Neuronal stem cell (in vitro differentiated cells): ENCODE measurements at regions not wholly inside any gene's neighbourhood (a gene's known extent, or its start where the extent isn't known, plus 50 kb on each side); places are given as distances from the start of the nearest gene placed in this dataset.

ENCODE experiments used
- DNase-seq: peaks from one replicate; pipeline ENCODE4 v3.0.0-alpha.2; 2013; ENCODE audit warnings: low spot score
- H2AFZ ChIP-seq: one replicate; pipeline ENCODE4 v1.6.1; 2013; ENCODE audit warnings: mild to moderate bottlenecking, low read length, inconsistent platforms
- H2AK5ac ChIP-seq: 2 replicates; pipeline ENCODE4 v1.6.1; 2013; ENCODE audit warnings: low read depth, mild to moderate bottlenecking, inconsistent platforms, low read length, moderate library complexity, mixed read lengths
- H2BK120ac ChIP-seq: 2 replicates; pipeline ENCODE4 v1.6.1; 2013; ENCODE audit warnings: low read depth, mild to moderate bottlenecking, inconsistent platforms, low read length, moderate library complexity, mixed read lengths
- H2BK12ac ChIP-seq: one replicate; pipeline ENCODE4 v1.6.1; 2013; ENCODE audit warnings: low read length, inconsistent platforms
- H2BK15ac ChIP-seq: 2 replicates; pipeline ENCODE4 v1.6.1; 2013; ENCODE audit warnings: mild to moderate bottlenecking, low read length, inconsistent platforms, mixed read lengths
- H2BK5ac ChIP-seq: one replicate; pipeline ENCODE4 v1.6.1; 2013; ENCODE audit warnings: inconsistent platforms, mild to moderate bottlenecking, low read length, moderate library complexity
- H3K14ac ChIP-seq: one replicate; pipeline ENCODE4 v1.6.1; 2013; ENCODE audit warnings: low read length, inconsistent platforms
- H3K18ac ChIP-seq: 2 replicates; pipeline ENCODE4 v1.6.1; 2013; ENCODE audit warnings: low read length, inconsistent platforms
- H3K23ac ChIP-seq: 2 replicates; pipeline ENCODE4 v1.6.1; 2013; ENCODE audit warnings: low read depth, mild to moderate bottlenecking, mixed read lengths, low read length, inconsistent platforms; ENCODE audit not compliant: poor library complexity
- H3K27ac ChIP-seq: replicated peaks from 3 replicates; pipeline ENCODE4 v1.5.1; 2013; ENCODE audit warnings: low read length, inconsistent platforms
- H3K27me3 ChIP-seq, 3 experiments: 2 replicates each; pipeline ENCODE4 v1.6.1; 2013; ENCODE audit warnings: low read length in 3 of 3, mild to moderate bottlenecking in 2 of 3, inconsistent platforms in 1 of 3, low read depth in 1 of 3, mixed read lengths in 1 of 3, moderate library complexity in 1 of 3; ENCODE audit not compliant: control insufficient read depth in 3 of 3, insufficient read depth in 3 of 3
- H3K36me3 ChIP-seq, 2 donors: replicated peaks in 1 of 2; 2 replicates each; pipeline ENCODE4 v1.6.1; 2013; ENCODE audit warnings: low read length in 2 of 2; ENCODE audit not compliant: control insufficient read depth in 2 of 2, insufficient read depth in 2 of 2
- H3K4ac ChIP-seq: 2 replicates; pipeline ENCODE4 v1.6.1; 2013; ENCODE audit warnings: inconsistent platforms, mild to moderate bottlenecking, low read length, moderate library complexity
- H3K4me1 ChIP-seq, 2 donors: 1 replicate in 1 of 2; 2 replicates in 1 of 2; pipeline ENCODE4 v1.6.1; 2013; ENCODE audit warnings: low read length in 2 of 2, low read depth in 1 of 2; ENCODE audit not compliant: control insufficient read depth in 2 of 2, insufficient read depth in 1 of 2
- H3K4me2 ChIP-seq: one replicate; pipeline ENCODE4 v1.6.1; 2013; ENCODE audit warnings: mild to moderate bottlenecking, low read length, inconsistent platforms; ENCODE audit not compliant: insufficient read depth, poor library complexity, severe bottlenecking
- H3K4me3 ChIP-seq, 2 donors: 2 replicates each; pipeline ENCODE4 v1.5.1; 2013; ENCODE audit warnings: low read length in 2 of 2, mild to moderate bottlenecking in 2 of 2, inconsistent platforms in 1 of 2, moderate library complexity in 1 of 2
- H3K79me1 ChIP-seq: one replicate; pipeline ENCODE4 v1.6.1; 2013; ENCODE audit warnings: low read depth, mild to moderate bottlenecking, inconsistent platforms, low read length, moderate library complexity
- H3K9ac ChIP-seq: one replicate; pipeline ENCODE4 v1.6.1; 2013; ENCODE audit warnings: mild to moderate bottlenecking, low read depth, low read length, inconsistent platforms; ENCODE audit not compliant: poor library complexity
- H3K9me3 ChIP-seq, 2 donors: replicated peaks in 1 of 2; 2 replicates each; pipeline versions ENCODE3 to v1.6.1; 2013; ENCODE audit warnings: low read length in 2 of 2, mild to moderate bottlenecking in 2 of 2, inconsistent platforms in 1 of 2, low read depth in 1 of 2, mixed read lengths in 1 of 2, moderate library complexity in 1 of 2; ENCODE audit not compliant: control insufficient read depth in 2 of 2, insufficient read depth in 1 of 2
- H4K8ac ChIP-seq: one replicate; pipeline ENCODE4 v1.6.1; 2013; ENCODE audit warnings: low read depth, mild to moderate bottlenecking, inconsistent platforms, low read length, moderate library complexity
- H4K91ac ChIP-seq: one replicate; pipeline ENCODE4 v1.6.1; 2013; ENCODE audit warnings: low read length, low read depth, mild to moderate bottlenecking, inconsistent platforms; ENCODE audit not compliant: poor library complexity
- WGBS, 2 donors: extraction: QIAGEN DNeasy Blood & Tissue Kit; methylation state at CpG; one replicate each; pipeline ENCODE4 v1.1.7; 2013; ENCODE audit warnings: missing lambda C conversion rate in 2 of 2, mixed read lengths in 1 of 2; ENCODE audit not compliant: insufficient read length in 2 of 2, insufficient replicate concordance in 1 of 2; ENCODE audit errors: extremely low coverage in 2 of 2; 5-methylcytosine and 5-hydroxymethylcytosine counted together

DNA sequence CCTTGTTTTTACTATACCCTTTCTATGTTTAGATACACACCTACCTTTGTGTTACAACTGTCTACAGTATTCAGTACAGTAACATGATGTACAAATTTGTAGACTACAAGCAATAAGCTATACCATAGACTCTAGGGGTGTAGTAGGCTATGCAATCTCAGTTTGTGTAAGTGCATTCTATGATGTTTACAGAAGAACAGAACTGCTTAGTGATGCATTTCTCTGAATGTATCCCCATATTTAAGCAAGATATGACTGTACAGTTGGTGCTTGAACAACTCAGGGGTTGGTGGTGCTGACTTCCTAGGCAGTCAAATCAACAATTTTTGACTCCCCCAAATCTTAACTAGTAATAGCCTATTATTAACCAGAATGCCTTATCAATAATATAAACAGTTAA, 467.1 kb upstream of the TGFBR2 start:
- Histone ChIP-seq H3K4me3 (no peak overlapping the region), H3K9me3 (peaks cover 0 to 11% of the 10 kb centered on the region in 2 donors), H2AK5ac (no peak overlapping the region), H2BK120ac (no peak overlapping the region), H3K14ac (no peak overlapping the region), H3K18ac (no peak overlapping the region), H3K4me2 (no peak overlapping the region), H2BK5ac (no peak overlapping the region), H2BK12ac (no peak overlapping the region), H2BK15ac (no peak overlapping the region), H3K27ac (no peak overlapping the region), H4K8ac (no peak overlapping the region), H3K23ac (no peak overlapping the region), H3K36me3 (no peaks in the 10 kb centered on the region), H4K91ac (no peak overlapping the region), H3K9ac (no peak overlapping the region), H3K79me1 (no peaks in the 10 kb centered on the region), H3K27me3 (no peaks in the 10 kb centered on the region), H2AFZ (no peak overlapping the region), H3K4me1 (no peaks in the 10 kb centered on the region), H3K4ac (no peak overlapping the region)
- DNase-seq, result no peak

DNA sequence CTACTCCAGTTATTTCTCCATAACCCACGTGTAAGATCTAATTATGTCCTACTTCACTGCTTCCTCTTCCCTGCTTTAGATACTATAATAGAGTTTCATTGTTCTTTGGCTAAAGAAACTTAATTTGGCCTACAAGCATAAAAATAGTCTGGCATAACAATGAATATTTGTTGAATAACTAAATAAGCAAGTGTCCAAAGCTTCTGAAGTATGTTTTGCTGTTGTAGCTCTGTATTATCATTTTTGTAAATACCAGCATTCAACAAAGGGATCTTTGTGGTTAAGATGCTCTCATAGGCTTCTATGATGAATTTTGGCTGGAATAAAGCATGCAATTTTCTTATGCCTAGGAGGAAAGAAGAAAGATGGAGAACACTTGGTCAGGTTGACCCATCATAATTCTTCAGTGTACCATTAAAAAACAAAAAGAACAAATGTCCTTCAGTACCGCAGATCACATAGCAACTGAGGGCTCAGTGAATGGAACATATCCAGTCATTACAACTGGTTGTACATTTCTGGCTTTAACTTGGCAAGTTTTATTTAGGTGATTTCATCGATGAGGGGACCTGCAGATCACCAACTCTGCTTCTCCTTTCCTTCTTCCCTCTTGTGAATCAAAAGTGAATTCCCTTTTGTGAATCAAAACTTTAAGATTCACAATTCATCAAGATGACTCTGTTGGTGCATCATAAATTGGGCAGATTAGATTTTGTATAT, 465.9 kb upstream of the TGFBR2 start:
- Histone ChIP-seq H3K4me2 (no peak overlapping the region), H3K4me1 (no peaks in the 10 kb centered on the region), H2AK5ac (no peak overlapping the region), H3K23ac (no peak overlapping the region), H3K9ac (no peak overlapping the region), H2BK120ac (no peak overlapping the region), H3K4ac (no peak overlapping the region), H3K18ac (no peak overlapping the region), H3K27ac (no peak overlapping the region), H2BK15ac (no peak overlapping the region), H3K79me1 (no peaks in the 10 kb centered on the region), H4K91ac (no peak overlapping the region), H2BK12ac (no peak overlapping the region), H3K4me3 (no peak overlapping the region), H3K14ac (no peak overlapping the region), H2BK5ac (no peak overlapping the region), H3K27me3 (no peaks in the 10 kb centered on the region), H3K36me3 (no peaks in the 10 kb centered on the region), H4K8ac (no peak overlapping the region), H2AFZ (no peak overlapping the region), H3K9me3 (peaks cover 0 to 11% of the 10 kb centered on the region in 2 donors)
- no CpG with 5 or more reads among the region's 3 CpGs for WGBS, 2 donors
- DNase-seq, result no peak

GRCh38 chr3:30141178-30141581, 465.2 kb upstream of the TGFBR2 start:
- Histone ChIP-seq H2BK120ac (no peak overlapping the region), H2BK5ac (no peak overlapping the region), H3K4me1 (no peaks in the 10 kb centered on the region), H3K23ac (no peak overlapping the region), H2BK12ac (no peak overlapping the region), H3K4me3 (no peak overlapping the region), H3K4me2 (no peak overlapping the region), H2AK5ac (no peak overlapping the region), H3K79me1 (no peaks in the 10 kb centered on the region), H3K27me3 (no peaks in the 10 kb centered on the region), H3K9me3 (peaks cover 0 to 8% of the 10 kb centered on the region in 2 donors), H3K27ac (no peak overlapping the region), H4K91ac (no peak overlapping the region), H3K9ac (no peak overlapping the region), H3K36me3 (no peaks in the 10 kb centered on the region), H3K4ac (no peak overlapping the region), H2BK15ac (no peak overlapping the region), H2AFZ (no peak overlapping the region), H3K18ac (no peak overlapping the region), H4K8ac (no peak overlapping the region), H3K14ac (no peak overlapping the region)
- WGBS, 2 donors, result no CpG with 5 or more reads among the region's 2 CpGs
- DNase-seq, result no peak

DNA sequence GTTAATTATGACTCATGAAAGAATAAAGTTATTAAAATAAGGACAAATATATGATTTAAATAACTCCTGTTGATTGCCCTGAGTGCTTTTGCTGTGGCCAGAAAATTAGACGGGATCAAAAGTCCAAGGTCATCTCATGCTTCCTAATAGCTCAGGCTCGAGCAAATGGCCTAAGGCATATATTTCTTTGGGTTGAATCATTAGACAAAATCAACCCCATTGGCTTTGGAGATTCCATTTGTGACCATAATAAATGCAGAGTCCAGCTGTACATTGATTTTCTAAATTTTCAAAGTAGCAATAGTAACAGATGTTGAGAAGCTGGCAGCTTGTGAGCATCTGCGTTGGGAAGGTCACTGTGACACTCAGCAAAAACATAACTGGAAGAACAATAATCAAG, 464.5 kb upstream of the TGFBR2 start:
- no peak overlapping the region for H3K18ac ChIP-seq
- H2BK120ac ChIP-seq, result no peak overlapping the region
- H2BK12ac ChIP-seq, result no peak overlapping the region
- no peak overlapping the region for H3K27ac ChIP-seq
- no peak overlapping the region for H4K8ac ChIP-seq
- no peak overlapping the region for H2BK15ac ChIP-seq
- H3K23ac ChIP-seq, result no peak overlapping the region
- peaks cover 0 to under 1% of the 10 kb centered on the region in 2 donors for H3K4me1 ChIP-seq
- DNase-seq, result no peak
- no peak overlapping the region for H3K9ac ChIP-seq
- no CpG with 5 or more reads among the region's 3 CpGs for WGBS, 2 donors
- H3K4me3 ChIP-seq, result no peak overlapping the region
- H3K14ac ChIP-seq, result no peak overlapping the region
- H2BK5ac ChIP-seq, result no peak overlapping the region
- no peak overlapping the region for H3K4me2 ChIP-seq
- no peak overlapping the region for H2AFZ ChIP-seq
- H4K91ac ChIP-seq, result no peak overlapping the region
- peaks cover 0 to 4% of the 10 kb centered on the region in 2 donors for H3K9me3 ChIP-seq
- H3K27me3 ChIP-seq, result no peaks in the 10 kb centered on the region
- H3K79me1 ChIP-seq, result no peaks in the 10 kb centered on the region
- no peak overlapping the region for H2AK5ac ChIP-seq
- H3K36me3 ChIP-seq, result no peaks in the 10 kb centered on the region
- H3K4ac ChIP-seq, result no peak overlapping the region
